HFF-Myc (cell line): ENCODE measurements at regions not wholly inside any gene's neighbourhood (a gene's known extent, or its start where the extent isn't known, plus 50 kb on each side); places are given as distances from the start of the nearest gene placed in this dataset.

ENCODE experiments used
- DNase-seq: peaks from one replicate; pipeline ENCODE4 v3.0.0-alpha.2; 2011; ENCODE audit warnings: low read depth; ENCODE audit errors: extremely low read depth
- H3K4me3 ChIP-seq: replicated peaks from 2 replicates; pipeline ENCODE4 v1.5.1; 2011; ENCODE audit warnings: low read depth, mild to moderate bottlenecking, control low read depth, low read length
- CTCF ChIP-seq: IDR thresholded peaks from 2 replicates; pipeline ENCODE4 v1.5.1; 2012; ENCODE audit warnings: mild to moderate bottlenecking, low read depth, low read length, control low read depth; ENCODE audit errors: missing control alignments

- DNase-seq = peak; percentile 97
- H3K4me3 ChIP-seq = peak overlapping the region; percentile 6; the same call in 1 of the 2 replicates
- TF ChIP-seq CTCF = no peak
Measured at GRCh38 chr2:160666154-160667060, 172.8 kb upstream of the RBMS1 start.

GRCh38 chr2:160667811-160668210 lies 174.2 kb upstream of the RBMS1 start:
- no peak for DNase-seq
- no peak for TF ChIP-seq CTCF
- no peak overlapping the region for H3K4me3 ChIP-seq

- no peak for DNase-seq
- H3K4me3 ChIP-seq = no peak overlapping the region
- no peak for TF ChIP-seq CTCF
Measured at GRCh38 chr2:160670618-160671017, 177.0 kb upstream of the RBMS1 start.

GRCh38 chr2:160672211-160672610 lies 178.6 kb upstream of the RBMS1 start:
- no peak overlapping the region for H3K4me3 ChIP-seq
- TF ChIP-seq CTCF = no peak
- DNase-seq = no peak

GRCh38 chr2:160674146-160674750 lies 180.6 kb upstream of the RBMS1 start:
- no peak for TF ChIP-seq CTCF
- no peak overlapping the region for H3K4me3 ChIP-seq
- DNase-seq = no peak

GRCh38 chr2:160679686-160680085 lies 186.1 kb upstream of the RBMS1 start:
- TF ChIP-seq CTCF = no peak
- no peak for DNase-seq
- H3K4me3 ChIP-seq = no peak overlapping the region
